Inflammatory macrophage treated with lipopolysaccharide for 4 hours (primary cell): ENCODE measurements at regions not wholly inside any gene's neighbourhood (a gene's known extent, or its start where the extent isn't known, plus 50 kb on each side); places are given as distances from the start of the nearest gene placed in this dataset.

Experiments used
- DNase-seq: peaks from one replicate; pipeline ENCODE4 v3.0.0-alpha.2; 2020

DNA sequence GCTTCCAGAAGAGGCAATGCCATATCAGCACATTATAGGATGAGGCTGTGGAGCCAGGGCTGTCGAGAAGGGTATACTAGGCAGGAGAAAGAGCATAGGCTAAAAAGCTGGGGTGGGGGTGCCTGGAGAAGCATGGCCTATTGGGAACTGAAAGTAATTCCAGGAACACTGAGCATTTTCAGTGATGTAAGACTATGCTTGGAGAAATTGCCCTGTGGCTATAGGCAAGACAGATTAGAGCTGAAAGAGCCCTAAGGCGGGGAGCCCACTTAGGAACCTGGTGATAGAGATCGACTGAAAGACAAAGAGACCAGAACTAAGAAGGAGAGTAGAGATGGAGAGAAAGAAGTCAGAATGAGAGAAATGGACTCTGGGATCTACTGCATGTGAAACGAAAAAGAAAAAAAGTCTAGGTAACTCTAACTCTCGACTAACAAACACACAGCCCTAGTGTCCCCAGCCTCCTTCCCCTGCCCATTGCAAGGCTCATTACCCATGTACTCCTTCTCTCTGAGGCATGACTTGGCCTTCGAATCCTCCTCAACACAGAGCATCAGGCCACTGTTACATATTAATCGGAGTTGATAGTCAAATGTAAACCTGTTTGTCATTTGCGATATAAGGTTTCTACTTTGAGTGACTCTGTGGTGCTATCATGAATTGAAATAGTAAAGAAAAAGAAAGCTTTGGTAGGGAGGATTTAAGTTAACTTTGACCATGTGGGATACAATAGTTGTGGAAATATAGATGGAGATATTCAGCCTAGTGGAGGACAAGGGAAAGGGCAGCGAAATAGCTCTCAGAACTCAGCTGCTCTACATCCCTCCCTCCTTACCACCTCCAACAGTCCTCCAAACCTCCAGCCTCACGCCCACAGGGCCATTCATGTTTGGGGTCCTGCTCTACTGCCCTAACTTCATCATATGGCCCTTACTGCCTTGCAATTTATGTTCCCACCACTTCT lies 52.3 kb upstream of the BMAL1 start:
- DNase-seq, result no peak

DNA sequence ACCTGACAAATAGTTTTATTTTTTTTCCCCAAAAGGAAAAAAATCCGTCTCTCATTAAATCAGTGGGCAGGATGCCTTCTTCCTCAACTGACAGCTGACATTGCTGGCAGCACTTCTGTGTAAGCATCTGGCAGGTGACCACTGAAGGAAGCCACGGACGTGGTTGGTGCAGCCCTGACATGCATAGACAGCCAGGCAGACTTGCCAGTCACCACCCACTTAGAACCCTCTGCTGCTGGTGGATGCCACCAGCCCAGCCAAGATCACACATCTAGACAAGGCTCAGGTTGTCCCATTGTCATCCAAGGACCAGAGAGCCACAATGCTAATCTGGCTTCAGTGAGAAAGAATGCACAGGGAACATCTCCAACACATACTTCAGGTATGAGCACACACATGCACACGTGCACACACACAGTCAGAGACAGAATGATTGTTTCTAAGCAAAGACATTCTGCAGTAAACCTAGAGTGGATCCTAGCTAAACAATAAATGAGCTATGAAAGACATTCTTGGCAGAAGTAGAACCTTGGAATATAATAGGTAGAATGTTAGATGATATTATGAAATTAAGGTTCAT lies 49.8 kb upstream of the BMAL1 start:
- DNase-seq, result no peak
